Upper lobe of right lung (tissue), 1 donor: ENCODE measurements at regions not wholly inside any gene's neighbourhood (a gene's known extent, or its start where the extent isn't known, plus 50 kb on each side); places are given as distances from the start of the nearest gene placed in this dataset.

ENCODE experiments used
- ATAC-seq: fragments of 200-7000 bp; cut with Tn5 transposase; one replicate; pipeline ENCODE4 v1.9.1; 2020; ENCODE audit warnings: mild to moderate bottlenecking, moderate library complexity
- DNase-seq: peaks from one replicate; pipeline ENCODE4 v3.0.0-alpha.2; 2020
- H3K27ac ChIP-seq: fragments of 200-600 bp; one replicate; pipeline ENCODE4 v1.8.0; 2022
- H3K27me3 ChIP-seq: fragments of 200-600 bp; one replicate; pipeline ENCODE4 v1.8.0; 2022; ENCODE audit warnings: mild to moderate bottlenecking
- H3K36me3 ChIP-seq: fragments of 200-600 bp; one replicate; pipeline ENCODE4 v1.8.0; 2022
- H3K4me1 ChIP-seq: fragments of 200-600 bp; one replicate; pipeline ENCODE4 v1.8.0; 2022
- H3K4me3 ChIP-seq: fragments of 200-600 bp; one replicate; pipeline ENCODE4 v1.8.0; 2022; ENCODE audit warnings: mild to moderate bottlenecking
- H3K9me3 ChIP-seq: fragments of 200-600 bp; one replicate; pipeline ENCODE4 v1.8.0; 2022
- intact Hi-C: fragments of 100-400 bp; cut with DNase I; formaldehyde crosslinking; loops from one replicate; pipeline ENCODE4 v1.11.0; 2022
- TF ChIP-seq, protein P1 (sequence below): fragments of 200-600 bp; IDR thresholded peaks from one replicate; pipeline ENCODE4 v1.8.0; 2022; ENCODE audit warnings: antibody characterized with exemption
- donor health status: DM: no; HTN: yes; CAD: no; lungs with severe emphysema.

DNA sequence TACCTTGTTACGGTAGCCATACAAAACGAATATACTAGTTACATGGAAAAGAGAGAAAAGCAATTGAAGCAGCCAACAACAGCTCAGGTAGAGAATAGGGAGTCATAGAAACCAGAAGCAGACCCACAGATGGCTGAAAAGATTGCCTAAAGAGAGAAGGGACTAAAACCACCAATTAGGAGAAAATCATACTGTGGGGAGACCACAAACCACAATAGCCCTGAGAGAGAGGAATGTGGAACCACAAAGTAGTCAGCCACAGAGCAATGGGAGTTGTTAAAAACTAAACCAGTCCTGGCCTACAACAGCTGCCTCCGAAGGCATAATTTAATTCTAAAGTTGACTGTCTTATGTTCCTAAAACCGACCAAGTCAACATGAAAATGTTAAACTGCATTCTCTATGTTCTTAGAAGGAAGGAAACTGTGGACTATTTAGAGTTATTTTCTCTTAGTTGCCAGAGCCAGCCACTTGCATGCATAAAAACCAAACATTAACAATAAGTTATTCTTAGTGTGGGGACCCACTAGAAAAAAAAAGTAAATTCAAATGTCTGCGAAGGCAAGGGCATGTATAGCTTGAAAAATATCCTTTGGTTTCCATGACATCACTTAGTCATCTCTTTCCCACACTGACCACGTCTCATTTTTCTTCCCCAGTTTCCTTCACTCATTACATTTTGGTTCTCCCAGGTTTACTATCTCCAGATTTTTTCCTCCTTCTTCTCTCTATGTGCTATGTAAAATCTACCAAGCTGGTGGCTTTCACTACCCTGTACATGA, 398.1 kb downstream of the NOVA1 start:
- H3K9me3 ChIP-seq: no peaks in the 10 kb centered on the region
- H3K27ac ChIP-seq: no peak overlapping the region
- H3K4me1 ChIP-seq: no peaks in the 10 kb centered on the region
- no peaks in the 10 kb centered on the region for H3K36me3 ChIP-seq
- TF ChIP-seq, protein P1, sequence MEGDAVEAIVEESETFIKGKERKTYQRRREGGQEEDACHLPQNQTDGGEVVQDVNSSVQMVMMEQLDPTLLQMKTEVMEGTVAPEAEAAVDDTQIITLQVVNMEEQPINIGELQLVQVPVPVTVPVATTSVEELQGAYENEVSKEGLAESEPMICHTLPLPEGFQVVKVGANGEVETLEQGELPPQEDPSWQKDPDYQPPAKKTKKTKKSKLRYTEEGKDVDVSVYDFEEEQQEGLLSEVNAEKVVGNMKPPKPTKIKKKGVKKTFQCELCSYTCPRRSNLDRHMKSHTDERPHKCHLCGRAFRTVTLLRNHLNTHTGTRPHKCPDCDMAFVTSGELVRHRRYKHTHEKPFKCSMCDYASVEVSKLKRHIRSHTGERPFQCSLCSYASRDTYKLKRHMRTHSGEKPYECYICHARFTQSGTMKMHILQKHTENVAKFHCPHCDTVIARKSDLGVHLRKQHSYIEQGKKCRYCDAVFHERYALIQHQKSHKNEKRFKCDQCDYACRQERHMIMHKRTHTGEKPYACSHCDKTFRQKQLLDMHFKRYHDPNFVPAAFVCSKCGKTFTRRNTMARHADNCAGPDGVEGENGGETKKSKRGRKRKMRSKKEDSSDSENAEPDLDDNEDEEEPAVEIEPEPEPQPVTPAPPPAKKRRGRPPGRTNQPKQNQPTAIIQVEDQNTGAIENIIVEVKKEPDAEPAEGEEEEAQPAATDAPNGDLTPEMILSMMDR: no peak
- no peak for DNase-seq
- intact Hi-C loops: no loop called here
- H3K4me3 ChIP-seq: no peak overlapping the region
- ATAC-seq: no peak
- H3K27me3 ChIP-seq: peaks cover 1% of the 10 kb centered on the region

GRCh38 chr14:26199096-26199495, 398.7 kb downstream of the NOVA1 start:
- H3K4me3 ChIP-seq: no peak overlapping the region
- intact Hi-C loops: no loop called here
- H3K36me3 ChIP-seq: no peaks in the 10 kb centered on the region
- no peak overlapping the region for H3K27ac ChIP-seq
- H3K4me1 ChIP-seq: no peaks in the 10 kb centered on the region
- H3K27me3 ChIP-seq: no peaks in the 10 kb centered on the region
- DNase-seq: no peak
- ATAC-seq: no peak
- H3K9me3 ChIP-seq: no peaks in the 10 kb centered on the region
- TF ChIP-seq, protein P1: no peak

DNA sequence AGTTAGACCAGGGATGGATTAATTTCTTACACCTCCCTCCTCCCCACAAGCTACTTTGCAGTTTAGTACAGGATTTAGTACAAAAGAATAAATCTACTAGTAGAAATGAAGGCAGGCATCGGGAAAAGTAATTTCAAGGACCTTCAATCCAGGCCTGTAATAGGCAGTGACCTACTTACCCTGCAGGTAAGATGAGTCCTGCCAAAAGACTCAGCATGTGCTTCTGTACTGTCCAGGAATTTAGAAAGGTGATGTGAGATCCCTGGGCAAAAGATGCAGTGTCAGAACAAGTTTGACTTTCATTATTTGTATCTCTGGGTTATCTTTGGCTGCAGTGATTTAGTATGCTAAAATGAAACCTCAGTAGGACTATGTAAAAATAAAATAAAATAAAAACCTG, 403.0 kb downstream of the NOVA1 start:
- intact Hi-C loops: no loop called here
- H3K27ac ChIP-seq: no peak overlapping the region
- TF ChIP-seq, protein P1: no peak
- DNase-seq: no peak
- H3K4me3 ChIP-seq: no peak overlapping the region
- no peaks in the 10 kb centered on the region for H3K36me3 ChIP-seq
- no peaks in the 10 kb centered on the region for H3K27me3 ChIP-seq
- H3K9me3 ChIP-seq: no peaks in the 10 kb centered on the region
- no peak for ATAC-seq
- H3K4me1 ChIP-seq: no peaks in the 10 kb centered on the region

GRCh38 chr14:26191671-26192070, 406.2 kb downstream of the NOVA1 start:
- H3K27me3 ChIP-seq: no peaks in the 10 kb centered on the region
- no peaks in the 10 kb centered on the region for H3K4me1 ChIP-seq
- no peak for DNase-seq
- H3K4me3 ChIP-seq: no peak overlapping the region
- TF ChIP-seq, protein P1: no peak
- H3K27ac ChIP-seq: no peak overlapping the region
- no peak for ATAC-seq
- no peaks in the 10 kb centered on the region for H3K9me3 ChIP-seq
- intact Hi-C loops: no loop called here
- H3K36me3 ChIP-seq: no peaks in the 10 kb centered on the region

GRCh38 chr14:26191123-26191522, 406.7 kb downstream of the NOVA1 start:
- no peaks in the 10 kb centered on the region for H3K9me3 ChIP-seq
- ATAC-seq: no peak
- no peak for DNase-seq
- H3K27ac ChIP-seq: no peak overlapping the region
- H3K27me3 ChIP-seq: no peaks in the 10 kb centered on the region
- H3K4me1 ChIP-seq: no peaks in the 10 kb centered on the region
- H3K4me3 ChIP-seq: no peak overlapping the region
- TF ChIP-seq, protein P1: no peak
- H3K36me3 ChIP-seq: no peaks in the 10 kb centered on the region
- intact Hi-C loops: no loop called here

GRCh38 chr14:26190646-26191045, 407.2 kb downstream of the NOVA1 start:
- Histone ChIP-seq H3K27ac (no peak overlapping the region), H3K27me3 (no peaks in the 10 kb centered on the region), H3K9me3 (no peaks in the 10 kb centered on the region), H3K36me3 (no peaks in the 10 kb centered on the region), H3K4me3 (no peak overlapping the region), H3K4me1 (no peaks in the 10 kb centered on the region)
- DNase-seq: no peak
- ATAC-seq: no peak
- intact Hi-C loops: no loop called here
- TF ChIP-seq, protein P1: no peak
